Peyer's patch (tissue), 4 donors: ENCODE measurements at regions not wholly inside any gene's neighbourhood (a gene's known extent, or its start where the extent isn't known, plus 50 kb on each side); places are given as distances from the start of the nearest gene placed in this dataset.

Experiments
- CTCF ChIP-seq, 6 experiments: fragments of 450-650 bp in 4 of 6; fragments of 200-600 bp in 2 of 6; sonication (generic) in 1 of 6; IDR thresholded peaks; one replicate each; pipeline ENCODE4 v1.5.1; 2017 to 2019; ENCODE audit warnings: antibody characterized with exemption in 6 of 6, mild to moderate bottlenecking in 3 of 6, moderate library complexity in 1 of 6
- POLR2A ChIP-seq, 2 donors: fragments of 450-650 bp; IDR thresholded peaks; one replicate each; pipeline ENCODE4 v1.5.1; 2017; ENCODE audit warnings: antibody characterized with exemption in 2 of 2, mild to moderate bottlenecking in 2 of 2, moderate library complexity in 2 of 2

DNA sequence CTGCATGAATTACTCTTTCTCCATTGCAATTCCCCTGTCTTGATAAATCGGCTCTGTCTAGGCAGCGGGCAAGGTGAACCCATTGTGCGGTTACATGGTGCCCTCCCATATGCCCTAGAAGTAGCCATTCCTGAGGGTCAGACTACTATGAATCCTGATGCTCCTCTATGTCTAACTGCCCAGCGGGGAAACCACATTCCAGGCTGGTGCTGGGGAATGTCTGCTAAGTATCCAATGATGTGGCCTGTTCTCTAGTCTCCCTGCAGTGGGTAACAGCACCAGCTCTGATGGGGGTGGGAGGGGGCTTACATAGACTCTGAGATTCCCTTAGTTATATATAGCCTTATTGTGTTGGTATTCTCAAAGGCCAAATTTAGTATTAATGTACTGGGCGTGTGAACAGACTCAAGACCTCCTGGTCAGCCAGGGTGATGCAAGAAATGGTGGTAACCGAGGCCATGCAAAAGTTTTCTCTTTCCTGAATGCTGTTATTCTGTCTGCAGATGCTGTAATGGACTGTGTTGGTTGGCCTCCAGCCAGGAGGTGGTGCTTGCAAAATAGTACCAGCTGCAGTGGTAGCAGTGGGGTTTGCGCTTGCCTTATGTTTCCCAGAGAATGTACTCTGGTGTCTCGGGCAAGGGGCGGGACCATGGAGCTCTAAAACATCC lies 564.8 kb upstream of the SLITRK1 start:
- TF ChIP-seq CTCF (IDR thresholded peaks at IDR 0.05) (no peak), POLR2A (IDR thresholded peaks at IDR 0.05) (no peak)
